G401 (cell line): ENCODE measurements at regions not wholly inside any gene's neighbourhood (a gene's known extent, or its start where the extent isn't known, plus 50 kb on each side); places are given as distances from the start of the nearest gene placed in this dataset.

Experiments
- DNase-seq: peaks from one replicate; pipeline ENCODE4 v3.0.0-alpha.2; 2015; ENCODE audit warnings: low spot score
- in situ Hi-C: cut with HindIII; loops from 2 replicates; pipeline ENCODE4 v1.10.0; 2016; ENCODE audit warnings: low sequenced_read_pairs, mixed read lengths

DNA sequence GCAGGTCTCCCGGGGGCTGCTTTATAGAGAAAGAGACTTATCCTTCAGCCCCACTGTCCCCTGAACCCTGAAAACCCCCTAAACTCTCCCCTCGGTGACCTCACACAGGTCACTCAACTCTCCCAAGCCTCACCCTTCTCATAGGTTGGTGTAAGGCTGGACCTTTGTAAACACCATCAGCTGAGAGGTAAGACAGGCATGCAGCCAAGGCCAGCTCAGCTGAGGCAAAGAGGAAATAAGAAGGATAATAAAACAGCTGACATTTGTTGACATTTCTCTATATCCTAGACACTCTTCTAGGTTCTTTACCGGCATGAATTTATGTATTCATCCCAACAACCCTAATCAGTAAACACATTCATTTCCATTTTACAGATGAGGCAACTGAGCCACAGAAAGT, 134.3 kb downstream of the CCT6B start:
- DNase-seq = no peak
- in situ Hi-C loops = no loop called here

DNA sequence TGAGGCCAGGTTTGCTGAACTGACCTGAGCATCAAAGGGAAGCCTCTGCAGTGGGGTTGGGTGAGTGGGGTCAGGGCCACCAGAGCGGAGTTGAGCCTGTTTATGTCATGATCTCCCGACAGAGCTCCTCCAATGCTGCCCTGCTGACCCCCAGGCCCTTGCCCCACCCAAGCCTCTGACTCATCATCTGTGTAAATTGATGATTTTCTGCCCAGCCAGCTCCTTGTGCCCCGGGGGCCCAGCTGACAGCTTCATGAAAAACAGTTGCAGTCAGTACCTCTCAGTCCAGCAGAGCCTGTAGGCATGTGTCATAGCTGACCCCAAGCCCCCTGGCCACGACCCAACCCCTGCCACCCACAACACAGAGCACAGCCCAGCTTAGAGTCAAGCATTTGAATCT, 134.9 kb downstream of the CCT6B start:
- no peak for DNase-seq
- in situ Hi-C loops = no loop called here

DNA sequence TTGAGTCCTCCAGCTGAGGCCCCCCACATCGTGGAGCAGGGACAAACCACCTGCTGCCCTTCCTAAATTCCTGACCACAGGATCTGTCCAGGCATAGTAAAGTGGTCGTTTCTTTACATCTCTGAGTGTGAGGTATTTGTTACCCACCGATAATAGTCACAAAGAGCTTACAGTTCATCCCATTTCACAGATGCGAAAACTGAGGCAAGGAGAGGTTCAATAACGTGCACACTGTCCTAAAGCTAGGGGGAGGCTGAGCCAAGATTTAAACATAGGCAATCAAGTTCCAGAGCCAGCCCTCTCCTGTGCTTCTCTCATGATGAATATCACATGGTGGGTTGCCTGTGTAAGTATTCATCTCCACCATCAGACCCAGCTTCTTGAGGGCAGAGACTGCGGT, 135.4 kb downstream of the CCT6B start:
- DNase-seq = no peak
- in situ Hi-C loops = no loop called here

DNA sequence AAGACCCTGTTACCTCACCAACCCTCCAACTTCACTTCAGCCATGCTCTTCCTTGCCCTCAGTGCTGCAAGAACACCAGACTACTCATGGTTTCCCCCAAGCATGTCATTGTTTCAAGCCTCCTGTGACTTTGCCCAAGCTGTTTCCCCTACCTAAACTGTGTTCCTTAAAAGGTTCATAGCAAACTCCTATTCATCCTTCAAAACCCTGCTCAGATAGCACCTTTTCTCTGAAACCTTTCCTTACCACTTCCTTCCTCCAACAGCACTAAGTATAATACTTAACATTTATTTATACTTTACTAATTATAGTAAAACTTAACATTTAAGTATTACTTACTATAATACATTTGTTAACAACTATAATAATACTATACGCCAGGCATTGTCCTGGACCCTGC, 136.2 kb downstream of the CCT6B start:
- DNase-seq = no peak
- in situ Hi-C loops = no loop called here

DNA sequence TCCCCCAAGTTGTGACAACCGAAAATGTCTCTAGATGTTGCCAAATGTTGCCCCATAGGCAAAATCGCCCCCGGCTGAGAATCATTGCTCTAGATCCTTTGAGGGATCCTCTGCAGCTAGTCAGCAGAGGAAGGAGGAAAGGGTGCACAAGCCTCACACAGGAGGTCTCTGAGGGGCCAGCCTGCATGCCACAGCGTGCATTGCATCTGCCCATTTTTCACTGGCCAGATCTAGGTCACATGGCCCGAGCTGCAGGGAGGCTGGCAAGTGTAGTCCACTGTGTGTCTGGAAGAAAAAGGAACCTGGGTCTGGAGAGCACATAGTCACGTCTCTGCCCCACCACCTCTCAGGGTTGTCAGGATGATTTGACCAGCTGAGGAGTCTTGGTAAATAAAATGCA, 138.2 kb downstream of the CCT6B start:
- DNase-seq = peak; percentile 44
- in situ Hi-C loops = no loop called here

GRCh38 chr17:34822007-34822739, 139.1 kb downstream of the CCT6B start:
- peak; percentile 61 for DNase-seq
- in situ Hi-C loops = no loop called here

- in situ Hi-C loops = no loop called here
- peak; percentile 3 for DNase-seq
Measured at GRCh38 chr17:34820922-34821321, 140.3 kb downstream of the CCT6B start.

- in situ Hi-C loops = no loop called here
- no peak for DNase-seq
Measured at GRCh38 chr17:34820248-34820801, 140.9 kb downstream of the CCT6B start.

- in situ Hi-C loops = no loop called here
- DNase-seq = no peak
Measured at GRCh38 chr17:34817252-34818035, 143.8 kb downstream of the CCT6B start.

GRCh38 chr17:34816848-34817247, 144.4 kb downstream of the CCT6B start:
- in situ Hi-C loops = no loop called here
- DNase-seq = no peak

DNA sequence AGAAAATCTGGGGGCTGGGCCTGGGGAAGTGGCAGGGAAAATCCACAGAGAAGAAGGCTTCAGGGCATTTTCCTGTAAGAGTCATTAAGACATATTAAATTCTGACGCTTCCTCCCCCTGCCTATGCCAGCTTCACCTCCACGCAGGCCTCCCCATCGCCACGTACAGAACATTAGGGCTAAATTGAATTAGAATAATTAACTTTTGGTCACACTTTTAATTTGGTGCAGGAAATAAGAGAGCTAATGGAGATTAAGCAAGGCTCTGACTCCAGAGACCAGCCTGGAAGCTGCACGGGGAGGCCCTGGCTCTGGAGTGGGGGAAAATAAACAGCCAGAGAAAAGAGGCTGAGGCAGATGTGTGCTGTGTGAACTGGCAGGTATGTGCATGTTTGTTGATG, 148.0 kb downstream of the CCT6B start:
- in situ Hi-C loops = no loop called here
- DNase-seq = no peak

GRCh38 chr17:34811561-34811960, 149.7 kb downstream of the CCT6B start:
- DNase-seq = peak; percentile 17
- in situ Hi-C loops = no loop called here

- in situ Hi-C loops = no loop called here
Measured at GRCh38 chr17:34800661-34801060, 160.6 kb downstream of the CCT6B start.

DNA sequence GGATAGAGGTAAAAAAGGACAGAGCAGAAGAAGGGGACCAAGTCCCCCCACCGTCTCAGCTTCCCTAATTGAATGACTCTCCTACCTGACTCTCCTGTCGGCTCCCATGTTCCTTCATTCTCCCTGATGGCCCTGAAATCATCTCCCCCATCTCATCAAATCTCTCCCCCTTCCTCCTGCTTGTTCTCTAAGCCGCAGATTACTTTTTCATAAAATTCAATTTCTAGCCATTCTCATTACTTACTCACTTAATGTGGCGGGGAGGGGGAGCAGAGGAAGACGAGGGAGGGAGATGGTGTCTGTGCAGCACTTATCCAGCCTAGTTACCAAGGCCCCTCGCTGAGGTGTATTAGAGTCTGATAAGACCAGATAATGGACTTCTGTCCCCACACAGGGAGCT, 161.5 kb downstream of the CCT6B start:
- no peak for DNase-seq
- in situ Hi-C loops = no loop called here

More at GRCh38 chr17:34800661-34801060, 160.6 kb downstream of the CCT6B start:
- DNase-seq = no peak

- in situ Hi-C loops = no loop called here
- DNase-seq = no peak
Measured at GRCh38 chr17:34798581-34798980, 162.7 kb downstream of the CCT6B start.

DNA sequence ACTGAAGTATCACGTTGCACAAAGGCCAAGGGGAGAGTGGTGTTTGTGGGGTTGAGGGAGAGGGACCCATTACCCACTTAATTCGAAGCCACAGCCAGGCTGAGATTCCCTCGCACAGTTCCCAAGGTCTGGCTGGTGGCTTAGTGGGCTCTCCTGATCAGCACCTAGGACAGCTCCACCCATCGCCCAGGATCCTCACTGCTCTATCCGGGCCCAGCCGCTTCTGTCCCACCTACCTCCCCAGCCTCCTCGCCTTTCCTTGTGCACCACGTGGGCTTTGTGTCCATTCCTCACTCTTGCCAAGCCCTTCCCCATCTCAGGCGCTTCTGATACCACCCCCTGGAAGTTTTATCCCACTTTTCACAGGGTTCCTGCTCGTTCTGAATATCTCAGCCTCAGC, 163.5 kb downstream of the CCT6B start:
- no peak for DNase-seq
- in situ Hi-C loops = no loop called here

DNA sequence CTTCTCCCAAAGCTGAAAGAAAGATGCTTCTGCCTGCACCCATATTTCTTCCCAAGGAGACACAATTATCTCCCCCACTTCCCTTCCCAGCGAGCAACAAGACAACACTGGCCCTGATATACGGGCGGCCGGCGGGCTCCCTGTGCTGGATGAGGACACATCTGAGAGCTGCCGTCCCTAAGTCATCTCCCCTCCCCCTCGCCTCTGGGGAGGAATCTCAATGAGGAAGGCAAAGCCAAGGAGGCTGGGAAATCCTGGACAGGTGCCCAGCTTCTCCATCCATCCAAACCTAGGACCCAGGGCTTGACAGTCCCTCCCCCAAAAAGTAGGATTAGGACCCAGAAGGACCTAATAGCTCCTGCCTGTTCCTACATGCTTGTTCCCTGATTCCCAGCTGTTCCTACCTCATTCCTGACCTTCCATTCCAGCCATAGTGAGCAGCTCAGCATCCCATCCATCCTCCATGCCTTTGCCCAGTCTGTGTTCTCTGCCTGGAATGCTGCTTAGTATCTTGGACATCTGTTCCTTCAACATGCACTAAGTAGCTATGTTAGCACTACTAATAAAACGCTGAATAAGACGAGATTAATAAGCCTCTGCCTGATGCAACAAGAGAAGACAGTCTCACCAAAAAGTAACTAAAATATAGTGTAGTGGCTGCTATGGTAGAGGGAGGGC, 167.9 kb downstream of the CCT6B start:
- DNase-seq = no peak
- in situ Hi-C loops = no loop called here

GRCh38 chr17:34788696-34789095, 172.6 kb downstream of the CCT6B start:
- DNase-seq = no peak
- in situ Hi-C loops = no loop called here

- no peak for DNase-seq
- in situ Hi-C loops = no loop called here
Measured at GRCh38 chr17:34784526-34784925, 176.7 kb downstream of the CCT6B start.

DNA sequence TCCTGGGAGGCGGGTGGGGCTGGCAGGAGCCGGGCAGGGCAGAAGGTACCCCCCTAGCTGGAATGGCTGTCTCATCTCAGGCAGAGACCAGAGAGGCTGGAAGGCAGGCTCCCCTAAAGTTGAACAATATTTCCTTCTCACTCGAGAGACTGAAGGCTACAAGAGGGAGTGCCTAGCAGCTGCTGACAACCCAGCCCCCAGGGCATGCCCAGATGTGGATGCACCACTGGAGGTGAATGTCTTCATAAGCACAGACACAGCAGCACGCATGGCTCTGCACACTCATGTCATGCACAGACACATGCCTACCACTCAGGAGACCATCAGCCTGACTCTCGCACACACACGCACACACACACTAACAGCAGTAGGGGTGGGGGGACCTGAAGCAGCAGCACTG, 179.0 kb downstream of the CCT6B start:
- in situ Hi-C loops = no loop called here

More for the DNA sequence above, 179.0 kb downstream of the CCT6B start:
- no peak for DNase-seq
